Osteoblast (primary cell): ENCODE measurements at regions not wholly inside any gene's neighbourhood (a gene's known extent, or its start where the extent isn't known, plus 50 kb on each side); places are given as distances from the start of the nearest gene placed in this dataset.

Experiments
- DNase-seq: peaks from one replicate; pipeline ENCODE4 v3.0.0; 2011; ENCODE audit warnings: low spot score, mixed read lengths; ENCODE audit not compliant: insufficient read length; ENCODE audit errors: missing footprints
- H2AFZ ChIP-seq: 2 replicates; pipeline ENCODE4 v1.6.0; 2011; ENCODE audit warnings: mild to moderate bottlenecking, low read length
- H3K27ac ChIP-seq: 2 replicates; pipeline ENCODE4 v1.5.1; 2011; ENCODE audit warnings: mild to moderate bottlenecking, low read depth, low read length, moderate library complexity
- H3K27me3 ChIP-seq: 2 replicates; pipeline ENCODE4 v1.6.0; 2012; ENCODE audit warnings: mild to moderate bottlenecking, control low read depth, inconsistent platforms, low read length, moderate library complexity; ENCODE audit not compliant: insufficient read depth
- H3K36me3 ChIP-seq: 2 replicates; pipeline ENCODE4 v1.5.1; 2011; ENCODE audit warnings: mild to moderate bottlenecking, low read length, control low read depth, moderate library complexity; ENCODE audit not compliant: insufficient read depth
- H3K4me1 ChIP-seq: 2 replicates; pipeline ENCODE4 v1.5.1; 2011; ENCODE audit warnings: mild to moderate bottlenecking, low read length, control low read depth, moderate library complexity; ENCODE audit not compliant: insufficient read depth
- H3K4me2 ChIP-seq: 2 replicates; pipeline ENCODE4 v1.6.0; 2011; ENCODE audit warnings: mild to moderate bottlenecking, low read length; ENCODE audit not compliant: insufficient read depth
- H3K4me3 ChIP-seq: fragments of 200-600 bp; sonication (generic); 3 replicates; pipeline ENCODE4 v1.5.1; 2012; ENCODE audit warnings: mild to moderate bottlenecking, low read length, inconsistent platforms; ENCODE audit not compliant: insufficient read depth
- H3K79me2 ChIP-seq: 2 replicates; pipeline ENCODE4 v1.6.0; 2012; ENCODE audit warnings: mild to moderate bottlenecking, low read length, control low read depth, inconsistent platforms; ENCODE audit not compliant: insufficient read depth
- H3K9me3 ChIP-seq: 2 replicates; pipeline ENCODE4 v1.5.1; 2011; ENCODE audit warnings: low read depth, low read length, control low read depth
- H4K20me1 ChIP-seq: 2 replicates; pipeline ENCODE4 v1.6.0; 2012; ENCODE audit warnings: mild to moderate bottlenecking, low read length, control low read depth; ENCODE audit not compliant: insufficient read depth
- TF ChIP-seq, protein P1 (sequence below): IDR thresholded peaks from 2 replicates; pipeline ENCODE4 v1.5.1; 2011; ENCODE audit warnings: mild to moderate bottlenecking, low read depth, low read length, moderate library complexity; ENCODE audit errors: extremely low read depth

DNA sequence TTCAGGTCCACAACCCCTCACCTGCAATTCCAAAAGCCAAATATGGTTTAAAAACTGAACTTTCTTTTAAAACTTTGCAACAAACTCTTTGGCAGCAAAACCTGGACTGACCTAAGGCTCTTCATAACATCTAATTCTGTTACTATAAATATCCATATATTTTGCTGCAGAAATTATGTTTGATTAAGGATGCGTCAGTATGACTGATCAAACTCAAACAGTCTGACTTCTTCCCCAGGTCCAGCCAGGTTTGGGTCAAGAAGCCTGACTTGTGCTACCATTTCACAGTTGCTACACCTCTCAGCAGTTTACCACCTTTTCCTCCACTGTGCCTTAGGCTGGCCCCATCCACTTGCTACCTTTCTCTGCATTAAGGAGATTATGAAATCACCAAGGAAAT lies 127.0 kb upstream of the DUSP22 start:
- Histone ChIP-seq H3K9me3 (no peaks in the 10 kb centered on the region), H3K27me3 (no peaks in the 10 kb centered on the region), H3K79me2 (no peaks in the 10 kb centered on the region), H3K36me3 (no peaks in the 10 kb centered on the region), H3K27ac (no peak overlapping the region), H3K4me2 (no peak overlapping the region), H3K4me3 (no peak overlapping the region), H4K20me1 (no peaks in the 10 kb centered on the region), H3K4me1 (peaks cover 10% of the 10 kb centered on the region), H2AFZ (no peak overlapping the region)
- no peak for DNase-seq
- TF ChIP-seq, protein P1, sequence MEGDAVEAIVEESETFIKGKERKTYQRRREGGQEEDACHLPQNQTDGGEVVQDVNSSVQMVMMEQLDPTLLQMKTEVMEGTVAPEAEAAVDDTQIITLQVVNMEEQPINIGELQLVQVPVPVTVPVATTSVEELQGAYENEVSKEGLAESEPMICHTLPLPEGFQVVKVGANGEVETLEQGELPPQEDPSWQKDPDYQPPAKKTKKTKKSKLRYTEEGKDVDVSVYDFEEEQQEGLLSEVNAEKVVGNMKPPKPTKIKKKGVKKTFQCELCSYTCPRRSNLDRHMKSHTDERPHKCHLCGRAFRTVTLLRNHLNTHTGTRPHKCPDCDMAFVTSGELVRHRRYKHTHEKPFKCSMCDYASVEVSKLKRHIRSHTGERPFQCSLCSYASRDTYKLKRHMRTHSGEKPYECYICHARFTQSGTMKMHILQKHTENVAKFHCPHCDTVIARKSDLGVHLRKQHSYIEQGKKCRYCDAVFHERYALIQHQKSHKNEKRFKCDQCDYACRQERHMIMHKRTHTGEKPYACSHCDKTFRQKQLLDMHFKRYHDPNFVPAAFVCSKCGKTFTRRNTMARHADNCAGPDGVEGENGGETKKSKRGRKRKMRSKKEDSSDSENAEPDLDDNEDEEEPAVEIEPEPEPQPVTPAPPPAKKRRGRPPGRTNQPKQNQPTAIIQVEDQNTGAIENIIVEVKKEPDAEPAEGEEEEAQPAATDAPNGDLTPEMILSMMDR, result no peak

DNA sequence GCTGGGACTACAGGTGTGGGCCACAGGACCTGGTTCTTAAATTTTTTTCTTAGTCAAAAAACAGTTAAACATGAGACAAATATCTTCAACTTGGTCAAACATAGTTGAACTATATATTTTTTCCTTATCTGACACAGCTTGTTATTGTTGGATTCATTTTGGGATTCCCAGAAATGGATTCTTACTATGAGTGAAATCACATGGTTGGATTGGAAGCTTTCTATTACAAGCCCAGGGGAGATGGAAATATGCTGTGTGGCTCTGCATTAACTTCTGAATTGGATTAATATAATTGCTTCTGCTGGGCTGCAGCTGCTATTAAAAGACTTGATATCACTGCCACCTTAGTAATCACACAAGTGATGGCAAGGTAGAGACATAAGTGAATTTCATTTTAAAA lies 126.4 kb upstream of the DUSP22 start:
- Histone ChIP-seq H3K27me3 (no peaks in the 10 kb centered on the region), H3K4me2 (no peak overlapping the region), H3K4me3 (no peak overlapping the region), H4K20me1 (no peaks in the 10 kb centered on the region), H3K27ac (no peak overlapping the region), H3K4me1 (peaks cover 10% of the 10 kb centered on the region), H3K79me2 (no peaks in the 10 kb centered on the region), H2AFZ (no peak overlapping the region), H3K9me3 (no peaks in the 10 kb centered on the region), H3K36me3 (no peaks in the 10 kb centered on the region)
- TF ChIP-seq, protein P1, result no peak
- DNase-seq, result no peak

DNA sequence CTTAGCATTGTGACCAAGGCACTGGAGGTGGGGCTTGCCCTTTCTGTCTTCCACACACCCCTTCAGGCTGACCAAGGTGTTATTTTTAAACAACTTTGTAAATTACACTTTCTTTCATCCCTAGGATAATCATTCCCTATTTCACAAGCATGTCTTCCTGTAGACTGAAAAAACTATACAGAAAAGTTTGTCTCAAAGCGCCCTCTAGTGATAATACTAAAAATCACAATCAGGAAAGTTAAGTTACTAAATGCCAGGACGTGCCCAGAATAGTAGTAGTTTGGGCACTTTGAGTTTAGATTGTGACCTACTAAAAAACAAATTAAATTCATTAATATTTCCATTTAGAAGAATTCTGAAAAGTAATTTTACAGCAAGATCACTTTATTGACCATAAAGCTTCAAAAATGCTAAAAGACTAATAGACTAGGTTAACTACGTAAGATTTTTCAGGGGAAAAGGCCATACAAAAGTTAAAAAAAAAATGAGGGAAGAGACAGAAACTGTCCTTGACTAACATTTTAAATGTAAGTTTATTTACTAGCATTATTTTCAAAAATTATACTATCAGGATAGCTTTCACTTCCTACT lies 123.3 kb upstream of the DUSP22 start:
- H3K79me2 ChIP-seq, result no peaks in the 10 kb centered on the region
- no peak overlapping the region for H2AFZ ChIP-seq
- no peaks in the 10 kb centered on the region for H3K9me3 ChIP-seq
- no peak overlapping the region for H3K27ac ChIP-seq
- TF ChIP-seq, protein P1, result peak; percentile 73
- no peaks in the 10 kb centered on the region for H4K20me1 ChIP-seq
- no peaks in the 10 kb centered on the region for H3K36me3 ChIP-seq
- no peak for DNase-seq
- peaks cover 10% of the 10 kb centered on the region for H3K4me1 ChIP-seq
- no peak overlapping the region for H3K4me3 ChIP-seq
- peaks cover 6% of the 10 kb centered on the region for H3K27me3 ChIP-seq
- no peak overlapping the region for H3K4me2 ChIP-seq

DNA sequence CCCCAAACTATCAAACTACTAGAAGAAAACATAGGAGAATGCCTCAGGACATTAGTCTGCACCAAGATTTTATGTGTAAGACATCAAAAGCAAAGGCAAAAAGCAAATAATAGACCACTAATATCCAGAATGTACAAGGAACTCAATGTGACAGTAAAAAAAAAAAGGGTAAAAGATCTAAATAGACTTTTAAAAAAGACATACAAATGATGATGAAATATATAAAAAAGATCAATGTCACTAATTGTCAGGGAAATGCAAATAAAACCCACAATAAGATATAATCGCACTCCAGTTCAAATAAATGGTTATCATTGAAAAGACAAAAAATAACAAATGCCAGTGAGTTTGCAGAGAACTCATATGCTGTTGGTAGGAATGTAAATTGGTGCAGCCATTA lies 118.3 kb upstream of the DUSP22 start:
- TF ChIP-seq, protein P1, result no peak
- H3K36me3 ChIP-seq, result no peaks in the 10 kb centered on the region
- H2AFZ ChIP-seq, result no peak overlapping the region
- H3K79me2 ChIP-seq, result no peaks in the 10 kb centered on the region
- DNase-seq, result no peak
- no peaks in the 10 kb centered on the region for H4K20me1 ChIP-seq
- no peak overlapping the region for H3K4me2 ChIP-seq
- H3K9me3 ChIP-seq, result no peaks in the 10 kb centered on the region
- H3K27me3 ChIP-seq, result peaks cover 6% of the 10 kb centered on the region
- H3K4me3 ChIP-seq, result no peak overlapping the region
- H3K27ac ChIP-seq, result no peak overlapping the region
- no peaks in the 10 kb centered on the region for H3K4me1 ChIP-seq
